Embryonic facial prominence (tissue), 1 donor: ENCODE measurements at regions not wholly inside any gene's neighbourhood (a gene's known extent, or its start where the extent isn't known, plus 50 kb on each side); places are given as distances from the start of the nearest gene placed in this dataset.

Experiments used
- DNase-seq: peaks from one replicate; pipeline ENCODE4 v3.0.0-alpha.2; 2016; ENCODE audit errors: extremely low spot score

- DNase-seq = no peak
These were observed 187.8 kb downstream of the CRPPA start for GRCh38 chr7:16233517-16233916.

DNA sequence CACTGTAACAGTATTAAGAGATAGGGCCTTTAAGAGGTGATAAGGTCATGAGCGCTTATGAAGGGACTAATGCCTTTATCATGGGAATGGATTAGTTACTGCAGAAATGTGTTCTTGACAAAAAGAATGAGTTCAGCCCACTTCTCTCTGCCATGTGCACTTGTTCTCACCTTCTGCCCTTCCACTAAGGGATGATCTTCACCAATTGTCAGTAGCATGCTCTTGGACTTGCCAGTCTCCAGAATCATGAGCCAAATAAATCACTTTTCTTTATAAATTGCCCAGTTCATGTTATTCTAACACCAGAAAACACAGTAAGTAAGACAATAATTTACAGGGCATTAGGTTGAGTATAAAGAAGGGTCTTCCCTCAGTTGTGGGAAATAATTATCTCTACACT, 189.1 kb downstream of the CRPPA start:
- no peak for DNase-seq

DNA sequence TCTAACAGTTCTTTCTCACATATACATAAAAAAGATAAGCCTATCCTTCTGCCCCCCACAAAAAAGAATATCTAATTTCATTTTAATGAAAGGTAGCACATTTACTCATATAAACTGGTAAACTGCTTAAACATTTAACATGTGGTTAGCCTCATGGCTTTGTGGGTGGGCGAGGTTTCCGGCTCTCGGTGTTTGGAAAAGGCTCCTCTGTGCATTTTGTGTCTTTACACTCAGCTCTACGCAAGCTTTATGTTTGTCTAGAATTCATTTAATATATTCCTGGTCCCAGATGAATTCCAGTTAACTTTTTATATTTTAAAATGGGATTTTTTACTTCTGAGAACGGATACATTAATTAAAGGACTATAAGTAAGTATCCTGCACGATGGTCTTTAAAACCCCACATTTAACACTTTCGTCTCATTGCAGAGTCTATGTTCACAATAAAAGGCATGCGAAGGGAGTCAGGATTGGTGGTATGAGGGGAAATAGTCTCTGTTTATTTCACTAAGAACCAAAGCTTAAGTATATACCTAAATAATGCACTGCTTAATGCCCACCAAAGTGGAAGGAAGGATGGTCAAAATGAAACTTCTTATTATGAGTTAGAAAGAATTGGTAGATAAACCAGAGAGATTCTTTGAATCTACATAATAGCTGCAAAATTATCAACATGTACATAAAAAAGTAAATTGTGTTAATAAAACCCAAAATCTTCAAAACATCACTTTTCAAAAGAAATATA, 197.2 kb downstream of the CRPPA start:
- no peak for DNase-seq

GRCh38 chr7:16212610-16213009, 208.7 kb downstream of the CRPPA start:
- no peak for DNase-seq

- DNase-seq = no peak
These were observed 209.3 kb downstream of the CRPPA start for GRCh38 chr7:16212032-16212431.

DNA sequence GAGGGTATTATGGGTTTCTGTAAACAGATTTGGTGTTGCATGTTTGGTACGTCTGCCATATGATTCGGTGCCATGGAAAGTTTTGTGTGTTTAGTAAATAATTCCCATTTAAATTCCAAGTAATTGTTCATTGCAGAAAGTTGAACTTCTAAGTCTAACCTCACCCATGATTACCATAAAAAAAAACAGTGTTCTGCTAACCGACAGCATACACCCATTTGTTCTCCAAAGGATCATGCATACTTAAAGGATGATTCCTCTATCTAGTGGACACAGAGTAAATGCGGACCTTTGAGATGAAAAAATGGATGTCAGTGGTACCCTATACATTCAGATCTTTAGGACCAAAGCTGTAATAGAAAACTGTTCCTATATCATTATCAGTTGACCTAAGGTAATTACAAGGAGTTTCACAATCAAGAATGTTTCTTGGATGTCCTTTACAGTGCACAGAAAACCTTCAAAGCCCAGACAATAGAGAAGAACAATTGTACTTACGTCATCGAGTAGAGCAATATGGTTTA, 209.9 kb downstream of the CRPPA start:
- no peak for DNase-seq

DNA sequence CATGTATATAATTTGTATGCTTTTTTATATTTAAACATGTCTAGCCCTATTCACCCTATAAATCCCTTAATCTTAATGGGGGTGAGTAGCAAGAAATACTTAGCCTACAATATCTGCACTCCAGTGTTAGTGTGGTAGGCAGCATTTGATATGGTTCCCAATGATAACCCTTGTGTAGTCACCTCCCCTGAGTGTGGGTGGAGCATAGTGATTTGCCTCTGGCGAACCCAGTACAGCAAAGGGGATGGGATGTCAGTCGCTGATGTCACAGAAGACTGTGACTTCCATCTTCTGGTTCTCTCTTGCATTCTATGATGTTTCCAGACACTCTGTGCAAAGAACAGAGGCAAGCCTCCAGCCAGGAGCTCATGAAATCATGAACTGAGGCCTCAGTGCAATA, 211.2 kb downstream of the CRPPA start:
- no peak for DNase-seq

DNA sequence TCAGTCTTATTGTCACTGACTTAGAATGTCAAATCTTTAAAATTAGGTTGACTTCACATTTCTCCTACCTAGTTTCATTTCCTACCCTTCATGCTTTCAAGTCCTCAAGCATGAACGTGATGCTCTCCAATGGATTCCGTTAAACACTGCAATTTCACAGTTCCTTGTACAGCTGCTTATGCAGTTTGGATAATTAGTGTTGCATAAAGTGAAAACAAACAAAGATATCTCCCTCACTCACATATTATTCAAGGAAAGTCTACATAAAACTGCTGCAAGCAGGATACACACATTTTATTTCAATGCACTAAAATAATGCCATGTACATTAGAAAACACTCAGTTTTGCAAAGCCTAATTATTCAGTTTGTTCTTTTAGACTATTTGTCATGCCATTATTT, 214.0 kb downstream of the CRPPA start:
- no peak for DNase-seq

DNA sequence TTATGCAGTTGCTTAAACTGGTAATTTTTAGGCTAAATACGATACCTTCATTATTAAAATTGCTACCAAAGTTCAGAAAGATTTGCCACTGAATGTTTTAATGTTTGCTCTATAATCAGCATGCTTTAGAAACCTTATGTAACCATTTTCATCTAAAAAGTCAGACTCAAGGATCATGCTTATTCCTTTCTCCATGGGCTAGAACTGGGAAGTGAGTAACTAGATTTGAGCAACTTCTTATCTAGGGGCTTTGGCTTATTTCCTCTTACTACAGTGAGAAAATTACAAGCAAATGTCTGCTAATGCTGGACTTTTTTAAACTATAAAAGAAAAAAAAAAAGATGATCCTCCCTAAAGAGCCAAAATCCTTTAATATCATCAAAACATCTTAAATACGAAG, 215.9 kb downstream of the CRPPA start:
- no peak for DNase-seq

DNA sequence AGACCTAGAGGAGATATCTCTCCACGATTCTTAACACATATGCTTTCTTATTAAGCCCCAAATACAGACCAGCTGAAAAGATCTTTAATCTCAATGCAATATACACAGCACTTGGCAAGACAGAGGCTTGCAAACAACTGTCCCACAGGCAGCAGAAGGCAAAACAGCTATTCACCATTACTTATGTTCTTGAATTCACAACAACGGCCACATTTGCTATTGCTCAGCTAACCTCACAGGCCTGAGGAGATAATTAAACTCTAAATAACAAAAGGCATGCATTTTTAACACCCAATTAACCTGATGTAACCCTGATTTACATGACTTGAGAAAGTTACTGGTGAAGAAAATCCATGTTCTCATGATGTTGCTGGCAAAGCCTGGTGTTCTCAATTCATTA, 216.4 kb downstream of the CRPPA start:
- DNase-seq = no peak

GRCh38 chr7:16203065-16203464, 218.3 kb downstream of the CRPPA start:
- DNase-seq = no peak

- DNase-seq = no peak
These were observed 219.0 kb downstream of the CRPPA start for GRCh38 chr7:16202303-16202702.

GRCh38 chr7:16200591-16200990, 220.7 kb downstream of the CRPPA start:
- no peak for DNase-seq

- DNase-seq = no peak
These were observed 227.7 kb downstream of the CRPPA start for GRCh38 chr7:16193631-16194030.

DNA sequence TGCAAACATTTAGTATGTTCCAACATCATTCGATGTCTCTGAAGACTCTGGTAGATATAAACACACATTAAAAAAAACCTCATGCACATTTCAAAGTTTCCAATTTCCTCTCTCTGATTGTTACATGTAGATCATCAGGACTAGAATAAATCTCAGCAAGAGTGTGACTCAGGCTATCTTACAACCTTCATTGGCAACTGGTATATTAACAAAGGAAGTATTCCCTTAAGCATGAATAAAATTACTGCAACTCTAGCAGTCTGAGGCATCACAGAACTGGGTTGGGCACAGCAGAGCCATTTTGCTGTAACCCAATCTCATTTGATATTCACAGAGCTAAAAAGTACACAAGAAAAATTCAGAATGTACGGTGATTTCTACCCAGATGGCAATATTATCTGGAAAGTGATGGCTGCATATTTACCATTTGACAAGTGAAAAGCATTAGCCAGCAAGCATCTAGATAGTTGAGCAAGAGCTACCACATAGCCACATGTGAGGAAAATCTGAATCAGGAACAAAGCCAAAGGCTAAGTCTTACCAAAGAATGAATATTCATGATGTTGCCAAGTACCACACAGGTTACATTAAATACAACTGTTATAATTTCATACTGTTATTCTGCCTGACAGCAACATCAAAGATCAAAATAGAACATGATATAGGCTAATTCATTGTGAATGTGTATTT, 232.2 kb downstream of the CRPPA start:
- DNase-seq = no peak

DNA sequence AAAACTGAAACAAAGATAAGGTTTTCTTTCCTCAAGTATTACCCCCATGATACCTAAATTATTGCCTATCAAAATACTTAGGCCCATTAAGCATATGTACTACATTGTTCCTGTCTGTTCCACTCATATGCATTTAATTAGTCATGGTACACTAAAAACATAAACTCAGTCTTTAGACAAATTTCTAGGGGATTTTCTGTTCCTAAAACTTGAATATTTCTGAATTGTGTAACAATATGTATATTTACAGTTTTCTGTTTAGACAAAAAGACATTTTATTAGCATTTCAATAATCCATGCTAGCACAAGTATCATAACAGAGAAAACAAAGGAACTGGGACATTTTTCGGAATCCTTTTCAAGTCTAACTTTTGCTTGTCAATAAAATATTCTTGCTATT, 234.2 kb downstream of the CRPPA start:
- no peak for DNase-seq

DNA sequence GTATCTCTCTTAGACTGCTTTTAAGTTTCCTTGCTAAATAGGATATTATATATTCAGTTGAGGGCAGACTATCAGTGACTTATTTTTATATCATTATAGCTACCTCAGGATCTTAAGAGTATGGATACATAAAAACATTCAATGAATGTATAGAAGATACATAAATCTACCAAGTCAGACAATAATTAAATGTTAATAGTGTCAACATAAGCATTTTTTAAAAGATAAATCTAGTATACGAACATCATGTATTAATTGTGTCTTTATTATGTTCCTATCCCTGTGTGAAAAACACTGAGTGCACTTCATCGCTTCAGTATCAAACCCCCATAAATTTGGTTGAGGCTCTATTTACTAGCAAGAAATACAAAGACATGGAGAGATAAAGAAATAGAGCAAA, 242.8 kb downstream of the CRPPA start:
- no peak for DNase-seq

GRCh38 chr7:16178092-16178491, 243.2 kb downstream of the CRPPA start:
- DNase-seq = no peak

GRCh38 chr7:16174253-16174652, 247.1 kb downstream of the CRPPA start:
- no peak for DNase-seq

DNA sequence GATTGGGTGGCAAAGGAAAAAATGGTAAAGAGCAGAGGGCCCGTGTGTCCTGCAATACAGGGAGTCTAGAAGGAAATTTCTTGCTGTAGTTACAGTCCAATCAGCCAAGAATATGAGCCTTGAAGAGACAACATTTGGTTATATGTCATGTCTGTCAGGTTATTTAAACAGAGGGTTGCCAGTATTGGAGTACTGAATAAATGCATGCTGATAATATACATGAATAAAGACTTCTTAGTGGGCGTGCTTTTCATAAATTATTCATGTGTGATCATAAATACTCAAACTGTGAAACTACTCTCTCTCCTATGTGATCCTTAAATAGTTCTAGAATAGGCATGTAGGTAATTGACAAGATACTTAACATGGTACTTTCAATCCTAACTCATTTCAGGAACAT, 249.0 kb downstream of the CRPPA start:
- no peak for DNase-seq

DNA sequence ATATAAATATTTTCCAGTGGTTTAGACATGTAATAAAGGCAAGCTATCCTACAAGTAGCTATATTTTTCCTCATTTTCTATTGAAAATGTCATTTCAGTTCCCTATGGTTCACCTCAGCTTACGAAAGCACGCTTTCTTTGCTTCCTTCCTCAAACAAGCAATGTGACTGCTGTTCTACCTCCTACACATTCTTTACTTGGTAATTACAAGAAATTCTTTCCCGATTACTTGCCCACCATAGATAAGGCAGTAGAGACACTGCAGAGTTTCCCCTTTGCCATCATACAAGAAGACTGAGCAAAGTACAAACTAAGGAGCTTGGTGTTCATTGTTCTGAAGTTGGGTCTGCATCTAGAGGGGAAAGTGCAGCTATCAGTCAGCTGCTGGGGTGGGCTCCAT, 249.4 kb downstream of the CRPPA start:
- DNase-seq = no peak

- no peak for DNase-seq
These were observed 250.7 kb downstream of the CRPPA start for GRCh38 chr7:16170671-16171070.

DNA sequence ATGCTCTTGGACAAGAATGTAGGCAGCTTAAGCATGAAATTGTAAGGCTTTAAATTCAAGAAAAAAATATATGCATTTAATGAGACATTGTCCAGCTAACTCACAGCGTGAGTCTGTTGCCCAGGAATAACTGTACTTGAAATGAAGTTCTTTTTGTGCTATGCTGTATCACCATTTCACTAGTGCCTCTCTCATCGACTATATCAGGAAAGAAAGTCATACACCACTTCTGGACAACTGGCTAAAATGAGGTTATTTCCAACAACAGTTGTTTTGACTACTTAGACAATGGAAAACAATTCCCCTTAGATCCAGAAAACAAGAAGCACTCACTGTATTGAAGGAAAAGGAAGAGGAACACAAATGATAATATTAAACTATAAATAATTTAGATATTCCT, 251.8 kb downstream of the CRPPA start:
- DNase-seq = no peak
